ENCODE measurements at regions not wholly inside any gene's neighbourhood (a gene's known extent, or its start where the extent isn't known, plus 50 kb on each side); places are given as distances from the start of the nearest gene placed in this dataset.

DNA sequence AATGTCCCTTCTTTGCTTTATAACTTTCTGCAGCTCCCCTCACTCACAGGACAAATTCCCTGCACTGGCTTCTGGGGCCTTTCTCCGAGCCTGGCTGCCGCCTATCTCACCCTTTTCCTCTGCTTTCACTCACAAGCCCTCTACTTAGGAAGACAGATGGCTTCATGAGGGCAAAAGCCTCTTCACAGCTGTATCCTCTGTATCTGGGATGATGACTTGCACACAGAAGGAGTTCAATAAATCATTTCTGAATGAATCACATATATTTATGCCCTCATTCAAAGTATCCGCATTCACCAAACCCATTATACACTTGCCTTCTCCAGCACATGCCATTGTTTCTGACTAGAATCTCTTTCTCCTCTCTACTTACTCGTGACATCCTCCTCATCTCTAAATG is 159.0 kb upstream of the RIPOR2 start:
- TF ChIP-seq CTCF (conservative IDR thresholded peaks at IDR 0.05; ENCODE audit: low read depth, low read length), result no peak
- no peak for TF ChIP-seq USF2 (IDR thresholded peaks at IDR 0.05; ENCODE audit: low read depth, low read length)
- no peak for TF ChIP-seq FOS (IDR thresholded peaks at IDR 0.05; ENCODE audit: low read depth, low read length)
- TF ChIP-seq MAFK (IDR thresholded peaks at IDR 0.05; ENCODE audit: low read depth, low read length), result no peak

Measured in IMR-90 (cell line).